Muscle layer of colon (tissue), 2 donors: ENCODE measurements at regions not wholly inside any gene's neighbourhood (a gene's known extent, or its start where the extent isn't known, plus 50 kb on each side); places are given as distances from the start of the nearest gene placed in this dataset.
"Not testable (repeated sequence)": the region's sequence is repeated elsewhere in the genome, so short reads cannot be mapped to it uniquely, and the experiment has no call there.

Experiments used
- H3K27ac ChIP-seq: one replicate; pipeline ENCODE4 v1.7.0; 2013; ENCODE audit warnings: low read depth, mild to moderate bottlenecking, low read length, moderate library complexity
- H3K27me3 ChIP-seq, 2 donors: one replicate each; pipeline ENCODE4 v1.7.0; 2013; ENCODE audit warnings: low read length in 2 of 2, mild to moderate bottlenecking in 2 of 2; ENCODE audit not compliant: insufficient read depth in 2 of 2, control insufficient read depth in 1 of 2
- H3K36me3 ChIP-seq: one replicate; pipeline ENCODE4 v1.7.0; 2013; ENCODE audit warnings: mild to moderate bottlenecking, low read length; ENCODE audit not compliant: insufficient read depth
- H3K4me1 ChIP-seq: one replicate; pipeline ENCODE4 v1.7.0; 2013; ENCODE audit warnings: mild to moderate bottlenecking, low read length; ENCODE audit not compliant: insufficient read depth
- H3K4me3 ChIP-seq, 2 donors: one replicate each; pipeline ENCODE4 v1.7.0; 2013; ENCODE audit warnings: low read length in 2 of 2, low read depth in 1 of 2, mild to moderate bottlenecking in 1 of 2, moderate library complexity in 1 of 2
- H3K9ac ChIP-seq: one replicate; pipeline ENCODE4 v1.7.0; 2013; ENCODE audit warnings: low read length
- H3K9me3 ChIP-seq: one replicate; pipeline ENCODE4 v1.7.0; 2013; ENCODE audit warnings: mild to moderate bottlenecking, low read length
- donor health status: abdominal sarcoma.
- donor health status: Adenocarcinoma of cecum.

- H3K9ac ChIP-seq, H3K27ac ChIP-seq, H3K9me3 ChIP-seq, H3K4me1 ChIP-seq, H3K27me3 ChIP-seq, H3K36me3 ChIP-seq, H3K4me3 ChIP-seq: not testable (repeated sequence)
Measured at GRCh38 chr6:140189263-140189662, 814.8 kb upstream of the CITED2 start.

- Histone ChIP-seq H3K9me3 (no peaks in the 10 kb centered on the region), H3K9ac (no peak overlapping the region), H3K27me3 (no peaks in the 10 kb centered on the region), H3K36me3 (no peaks in the 10 kb centered on the region), H3K4me3 (no peak overlapping the region), H3K27ac (no peak overlapping the region), H3K4me1 (no peaks in the 10 kb centered on the region)
Measured at GRCh38 chr6:140185991-140186390, 811.5 kb upstream of the CITED2 start.

GRCh38 chr6:140183881-140184280 is 809.4 kb upstream of the CITED2 start:
- Histone ChIP-seq H3K9ac (no peak overlapping the region), H3K27me3 (no peaks in the 10 kb centered on the region), H3K9me3 (no peaks in the 10 kb centered on the region), H3K27ac (no peak overlapping the region), H3K36me3 (no peaks in the 10 kb centered on the region), H3K4me1 (no peaks in the 10 kb centered on the region), H3K4me3 (no peak overlapping the region)

- Histone ChIP-seq H3K27ac (no peak overlapping the region), H3K9ac (no peak overlapping the region), H3K36me3 (no peaks in the 10 kb centered on the region), H3K9me3 (no peaks in the 10 kb centered on the region), H3K4me3 (no peak overlapping the region), H3K4me1 (no peaks in the 10 kb centered on the region), H3K27me3 (no peaks in the 10 kb centered on the region)
Measured at GRCh38 chr6:140182821-140183220, 808.4 kb upstream of the CITED2 start.

GRCh38 chr6:140181876-140182275 is 807.4 kb upstream of the CITED2 start:
- Histone ChIP-seq H3K27ac (no peak overlapping the region), H3K36me3 (no peaks in the 10 kb centered on the region), H3K4me3 (no peak overlapping the region)

GRCh38 chr6:140180306-140180705 is 805.9 kb upstream of the CITED2 start:
- Histone ChIP-seq H3K27me3 (no peaks in the 10 kb centered on the region), H3K36me3 (no peaks in the 10 kb centered on the region), H3K9me3 (no peaks in the 10 kb centered on the region), H3K9ac (no peak overlapping the region), H3K4me1 (no peaks in the 10 kb centered on the region), H3K27ac (no peak overlapping the region), H3K4me3 (no peak overlapping the region)

More at GRCh38 chr6:140181876-140182275, 807.4 kb upstream of the CITED2 start:
- Histone ChIP-seq H3K27me3 (no peaks in the 10 kb centered on the region), H3K4me1 (no peaks in the 10 kb centered on the region), H3K9me3 (no peaks in the 10 kb centered on the region), H3K9ac (no peak overlapping the region)

GRCh38 chr6:140178935-140179334 is 804.5 kb upstream of the CITED2 start:
- Histone ChIP-seq H3K9ac (no peak overlapping the region), H3K4me3 (no peak overlapping the region), H3K36me3 (no peaks in the 10 kb centered on the region), H3K27ac (no peak overlapping the region), H3K9me3 (no peaks in the 10 kb centered on the region), H3K27me3 (no peaks in the 10 kb centered on the region), H3K4me1 (no peaks in the 10 kb centered on the region)

GRCh38 chr6:140178520-140178919 is 804.1 kb upstream of the CITED2 start:
- Histone ChIP-seq H3K9ac (no peak overlapping the region), H3K36me3 (no peaks in the 10 kb centered on the region), H3K27me3 (no peaks in the 10 kb centered on the region), H3K4me3 (no peak overlapping the region), H3K4me1 (no peaks in the 10 kb centered on the region), H3K9me3 (no peaks in the 10 kb centered on the region), H3K27ac (no peak overlapping the region)

GRCh38 chr6:140176306-140176705 is 801.9 kb upstream of the CITED2 start:
- H3K4me3 ChIP-seq = no peak overlapping the region
- H3K9me3 ChIP-seq = no peaks in the 10 kb centered on the region
- H3K27ac ChIP-seq = no peak overlapping the region
- no peaks in the 10 kb centered on the region for H3K4me1 ChIP-seq
- H3K9ac ChIP-seq = no peak overlapping the region
- H3K36me3 ChIP-seq = no peaks in the 10 kb centered on the region
- H3K27me3 ChIP-seq = no peaks in the 10 kb centered on the region

- Histone ChIP-seq H3K27me3 (no peaks in the 10 kb centered on the region), H3K27ac (no peak overlapping the region), H3K9ac (no peak overlapping the region), H3K4me3 (no peak overlapping the region), H3K4me1 (no peaks in the 10 kb centered on the region), H3K9me3 (no peaks in the 10 kb centered on the region), H3K36me3 (no peaks in the 10 kb centered on the region)
Measured at GRCh38 chr6:140175486-140175885, 801.0 kb upstream of the CITED2 start.

- Histone ChIP-seq H3K9ac (no peak overlapping the region), H3K27ac (no peak overlapping the region), H3K36me3 (no peaks in the 10 kb centered on the region), H3K9me3 (no peaks in the 10 kb centered on the region), H3K4me3 (no peak overlapping the region), H3K4me1 (no peaks in the 10 kb centered on the region), H3K27me3 (no peaks in the 10 kb centered on the region)
Measured at GRCh38 chr6:140174524-140174923, 800.1 kb upstream of the CITED2 start.

GRCh38 chr6:140168365-140168764 is 793.9 kb upstream of the CITED2 start:
- H3K9ac ChIP-seq = no peak overlapping the region
- no peaks in the 10 kb centered on the region for H3K9me3 ChIP-seq
- no peak overlapping the region for H3K27ac ChIP-seq
- H3K36me3 ChIP-seq = no peaks in the 10 kb centered on the region
- H3K4me1 ChIP-seq = no peaks in the 10 kb centered on the region
- no peak overlapping the region for H3K4me3 ChIP-seq
- no peaks in the 10 kb centered on the region for H3K27me3 ChIP-seq
